DOHH2 (cell line): ENCODE measurements at regions not wholly inside any gene's neighbourhood (a gene's known extent, or its start where the extent isn't known, plus 50 kb on each side); places are given as distances from the start of the nearest gene placed in this dataset.

ENCODE experiments used
- H3F3A ChIP-seq: fragments of 200-600 bp; sonication (generic), shearing (Covaris generic); 2 replicates; pipeline ENCODE4 v1.6.0; 2016; ENCODE audit warnings: antibody characterized with exemption, mild to moderate bottlenecking; ENCODE audit not compliant: control insufficient read depth, insufficient read depth
- H3K27ac ChIP-seq: fragments of 200-600 bp; sonication (generic); 2 replicates; pipeline ENCODE4 v1.5.1; 2014; ENCODE audit warnings: low read depth, mild to moderate bottlenecking, low read length, moderate library complexity
- H3K27me3 ChIP-seq: fragments of 200-600 bp; sonication (generic); 2 replicates; pipeline ENCODE4 v1.6.1; 2014; ENCODE audit warnings: mild to moderate bottlenecking, low read length, mixed read lengths; ENCODE audit not compliant: control insufficient read depth
- H3K36me3 ChIP-seq: fragments of 200-600 bp; sonication (generic); 2 replicates; pipeline ENCODE4 v1.6.1; 2014; ENCODE audit warnings: mild to moderate bottlenecking, low read length, moderate library complexity, mixed read lengths; ENCODE audit not compliant: control insufficient read depth
- H3K4me1 ChIP-seq: fragments of 200-600 bp; sonication (generic); 2 replicates; pipeline ENCODE4 v1.6.1; 2014; ENCODE audit warnings: mild to moderate bottlenecking, low read length, mixed read lengths; ENCODE audit not compliant: control insufficient read depth
- H3K4me2 ChIP-seq: fragments of 200-600 bp; sonication (generic); 2 replicates; pipeline ENCODE4 v1.6.0; 2014; ENCODE audit warnings: mild to moderate bottlenecking, low read length, moderate library complexity
- H3K4me3 ChIP-seq: fragments of 200-600 bp; sonication (generic); 2 replicates; pipeline ENCODE4 v1.5.1; 2014; ENCODE audit warnings: mild to moderate bottlenecking, low read length, mixed read lengths
- H3K79me2 ChIP-seq: fragments of 200-600 bp; sonication (generic); 2 replicates; pipeline ENCODE4 v1.6.1; 2014; ENCODE audit warnings: mild to moderate bottlenecking, low read length, mixed read lengths; ENCODE audit not compliant: control insufficient read depth
- H3K9me2 ChIP-seq: fragments of 200-600 bp; sonication (generic); replicated peaks from 2 replicates; pipeline ENCODE4 v1.6.1; 2014; ENCODE audit warnings: mild to moderate bottlenecking, low read length, mixed read lengths; ENCODE audit not compliant: control insufficient read depth
- H3K9me3 ChIP-seq: fragments of 200-600 bp; sonication (generic); 2 replicates; pipeline ENCODE4 v1.6.1; 2014; ENCODE audit warnings: antibody characterized with exemption, low read length, mixed read lengths; ENCODE audit not compliant: control insufficient read depth, insufficient read depth
- H4K20me1 ChIP-seq: fragments of 200-600 bp; sonication (generic); 2 replicates; pipeline ENCODE4 v1.6.0; 2014; ENCODE audit warnings: low read depth, mild to moderate bottlenecking, antibody characterized with exemption, low read length, moderate library complexity; ENCODE audit not compliant: control insufficient read depth, insufficient read depth
- CTCF ChIP-seq: fragments of 200-600 bp; sonication (generic); IDR thresholded peaks from one replicate; pipeline ENCODE4 v1.5.1; 2014; ENCODE audit warnings: antibody characterized with exemption, mild to moderate bottlenecking, low read depth, low read length; ENCODE audit not compliant: poor library complexity, severe bottlenecking
- EZH2phosphoT487 ChIP-seq: fragments of 200-600 bp; sonication (generic); IDR thresholded peaks from 2 replicates; pipeline ENCODE4 v1.6.1; 2017; ENCODE audit warnings: borderline replicate concordance, mild to moderate bottlenecking, antibody characterized with exemption, low read length, moderate library complexity, mixed read lengths

- Histone ChIP-seq H3K36me3 (no peaks in the 10 kb centered on the region), H3K4me1 (no peaks in the 10 kb centered on the region), H3K9me2 (no peaks in the 10 kb centered on the region), H4K20me1 (no peaks in the 10 kb centered on the region), H3F3A (no peaks in the 10 kb centered on the region), H3K4me2 (no peak overlapping the region), H3K4me3 (no peak overlapping the region), H3K27me3 (no peaks in the 10 kb centered on the region), H3K9me3 (no peaks in the 10 kb centered on the region), H3K27ac (no peak overlapping the region), H3K79me2 (no peaks in the 10 kb centered on the region)
- TF ChIP-seq CTCF = no peak
- no peak for TF ChIP-seq EZH2phosphoT487
These were observed 128.7 kb downstream of the PDCD6IP start for GRCh38 chr3:33926998-33927605.

DNA sequence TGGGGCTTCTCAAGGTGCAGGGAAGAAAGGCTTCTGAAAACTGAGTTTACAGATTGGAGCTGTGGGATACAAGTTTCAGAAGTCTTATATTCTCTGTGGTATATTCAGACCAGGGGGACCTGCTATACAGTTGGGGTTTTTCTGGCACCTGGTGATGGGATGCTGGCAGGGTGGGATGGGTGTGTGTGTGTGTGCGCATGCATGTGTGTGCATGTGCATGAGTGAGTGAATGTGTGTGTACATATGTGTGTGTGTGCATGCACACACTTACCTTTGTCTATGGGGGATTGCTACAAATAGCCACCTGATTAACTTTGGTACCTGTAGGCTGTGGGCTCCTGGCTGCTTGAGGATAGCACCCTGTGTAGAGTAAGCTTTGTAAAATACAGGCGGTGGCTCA lies 131.4 kb downstream of the PDCD6IP start:
- Histone ChIP-seq H3K4me2 (no peak overlapping the region), H4K20me1 (no peaks in the 10 kb centered on the region), H3F3A (no peaks in the 10 kb centered on the region), H3K4me1 (no peaks in the 10 kb centered on the region), H3K9me2 (no peaks in the 10 kb centered on the region), H3K27ac (no peak overlapping the region), H3K79me2 (no peaks in the 10 kb centered on the region), H3K27me3 (no peaks in the 10 kb centered on the region), H3K4me3 (no peak overlapping the region), H3K9me3 (no peaks in the 10 kb centered on the region), H3K36me3 (no peaks in the 10 kb centered on the region)
- TF ChIP-seq EZH2phosphoT487 (no peak), CTCF (no peak)

DNA sequence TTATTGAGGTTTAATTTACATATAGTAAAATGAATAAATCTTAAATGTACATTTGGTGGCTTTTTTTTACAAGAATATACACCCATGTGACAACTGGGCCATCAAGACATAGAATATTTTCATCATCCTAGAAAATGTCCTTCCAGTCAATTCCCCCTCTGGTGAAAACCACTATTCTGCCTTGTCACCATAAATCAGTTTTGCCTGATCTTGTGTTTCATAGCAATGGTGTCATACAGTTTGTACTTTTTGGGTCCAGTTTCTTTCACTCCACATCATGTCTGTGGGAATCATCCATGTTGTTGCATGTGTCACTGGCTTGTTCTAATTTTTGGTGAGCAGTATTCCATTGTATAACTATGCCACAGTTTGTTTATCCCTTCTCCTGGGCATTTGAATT lies 133.1 kb downstream of the PDCD6IP start:
- TF ChIP-seq CTCF (no peak), EZH2phosphoT487 (no peak)
- Histone ChIP-seq H3K4me1 (no peaks in the 10 kb centered on the region), H3K27ac (no peak overlapping the region), H3K79me2 (no peaks in the 10 kb centered on the region), H3K9me3 (no peaks in the 10 kb centered on the region), H4K20me1 (no peaks in the 10 kb centered on the region), H3K27me3 (no peaks in the 10 kb centered on the region), H3K9me2 (no peaks in the 10 kb centered on the region), H3K4me3 (no peak overlapping the region), H3K36me3 (no peaks in the 10 kb centered on the region), H3F3A (no peaks in the 10 kb centered on the region), H3K4me2 (no peak overlapping the region)
